OCI-LY3 (cell line): ENCODE measurements at regions not wholly inside any gene's neighbourhood (a gene's known extent, or its start where the extent isn't known, plus 50 kb on each side); places are given as distances from the start of the nearest gene placed in this dataset.

Experiments used
- H2AFZ ChIP-seq: fragments of 200-600, 300-600 bp; shearing (Covaris generic); 2 replicates; pipeline ENCODE4 v1.6.0; 2014; ENCODE audit warnings: antibody characterized with exemption, low read depth, low read length
- H3K27ac ChIP-seq: fragments of 200-600, 300-600 bp; sonication (generic); 2 replicates; pipeline ENCODE4 v1.5.1; 2014; ENCODE audit warnings: mild to moderate bottlenecking, low read length, moderate library complexity, mixed read lengths
- H3K27me3 ChIP-seq: fragments of 200-600, 300-600 bp; sonication (generic); 2 replicates; pipeline ENCODE4 v1.6.1; 2014; ENCODE audit warnings: low read depth, low read length, mixed read lengths
- H3K36me3 ChIP-seq: fragments of 200-600, 300-600 bp; sonication (generic); replicated peaks from 2 replicates; pipeline ENCODE3; 2014; ENCODE audit warnings: low read depth, low read length, mixed read lengths
- H3K4me1 ChIP-seq: fragments of 300-600, 200-600 bp; sonication (generic); 2 replicates; pipeline ENCODE4 v1.6.1; 2014; ENCODE audit warnings: low read length, mixed read lengths
- H3K4me2 ChIP-seq: fragments of 200-600, 300-600 bp; sonication (generic); 2 replicates; pipeline ENCODE4 v1.6.1; 2014; ENCODE audit warnings: low read length, mixed read lengths
- H3K4me3 ChIP-seq: fragments of 300-600, 200-600 bp; sonication (generic); 2 replicates; pipeline ENCODE4 v1.5.1; 2014; ENCODE audit warnings: antibody characterized with exemption, mild to moderate bottlenecking, low read length, moderate library complexity
- H3K79me2 ChIP-seq: fragments of 300-600, 200-600 bp; shearing (Covaris generic); 2 replicates; pipeline ENCODE4 v1.6.1; 2014; ENCODE audit warnings: mild to moderate bottlenecking, low read length, mixed read lengths
- H3K9ac ChIP-seq: fragments of 300-600, 200-600 bp; shearing (Covaris generic); 2 replicates; pipeline ENCODE4 v1.6.0; 2014; ENCODE audit warnings: mild to moderate bottlenecking, low read length, moderate library complexity
- H3K9me3 ChIP-seq: fragments of 200-600, 300-600 bp; shearing (Covaris generic); 2 replicates; pipeline ENCODE4 v1.6.1; 2014; ENCODE audit warnings: low read length, mixed read lengths; ENCODE audit not compliant: insufficient read depth
- H4K20me1 ChIP-seq: fragments of 200-600, 300-600 bp; sonication (generic); 2 replicates; pipeline ENCODE4 v1.6.1; 2016; ENCODE audit warnings: low read length, mixed read lengths; ENCODE audit not compliant: insufficient read depth
- EZH2phosphoT487 ChIP-seq: fragments of 200-600 bp; shearing (Covaris generic); IDR thresholded peaks from 2 replicates; pipeline ENCODE4 v1.6.1; 2018; ENCODE audit warnings: antibody characterized with exemption, mixed run types, low read depth
- TF ChIP-seq, protein P1 (sequence below): fragments of 200-600, 300-600 bp; sonication (generic); IDR thresholded peaks from 2 replicates; pipeline ENCODE4 v1.5.1; 2014; ENCODE audit warnings: antibody characterized with exemption, low read length, low read depth

DNA sequence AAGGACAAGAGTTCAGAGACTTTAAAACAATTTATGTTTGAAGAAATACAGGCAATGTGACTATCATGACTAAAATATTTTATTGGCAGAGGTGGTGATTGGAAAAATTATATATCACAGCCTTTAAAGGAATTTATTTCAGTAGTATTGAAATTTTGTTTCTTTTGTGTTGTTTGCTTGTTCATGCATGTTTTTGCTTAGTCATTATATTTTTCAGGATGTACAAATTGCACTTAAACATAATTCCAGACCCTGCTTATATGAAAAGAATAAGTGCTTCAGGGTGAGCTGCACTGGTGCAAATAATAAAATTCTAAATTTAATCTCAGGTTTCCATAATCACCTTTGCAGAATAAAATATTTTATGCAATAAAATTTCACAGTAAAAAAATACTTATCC lies 283.3 kb downstream of the PPP1R3A start:
- H3K9me3 ChIP-seq, result no peaks in the 10 kb centered on the region
- no peak overlapping the region for H3K4me3 ChIP-seq
- H3K27ac ChIP-seq, result no peak overlapping the region
- H3K9ac ChIP-seq, result no peak overlapping the region
- TF ChIP-seq, protein P1, sequence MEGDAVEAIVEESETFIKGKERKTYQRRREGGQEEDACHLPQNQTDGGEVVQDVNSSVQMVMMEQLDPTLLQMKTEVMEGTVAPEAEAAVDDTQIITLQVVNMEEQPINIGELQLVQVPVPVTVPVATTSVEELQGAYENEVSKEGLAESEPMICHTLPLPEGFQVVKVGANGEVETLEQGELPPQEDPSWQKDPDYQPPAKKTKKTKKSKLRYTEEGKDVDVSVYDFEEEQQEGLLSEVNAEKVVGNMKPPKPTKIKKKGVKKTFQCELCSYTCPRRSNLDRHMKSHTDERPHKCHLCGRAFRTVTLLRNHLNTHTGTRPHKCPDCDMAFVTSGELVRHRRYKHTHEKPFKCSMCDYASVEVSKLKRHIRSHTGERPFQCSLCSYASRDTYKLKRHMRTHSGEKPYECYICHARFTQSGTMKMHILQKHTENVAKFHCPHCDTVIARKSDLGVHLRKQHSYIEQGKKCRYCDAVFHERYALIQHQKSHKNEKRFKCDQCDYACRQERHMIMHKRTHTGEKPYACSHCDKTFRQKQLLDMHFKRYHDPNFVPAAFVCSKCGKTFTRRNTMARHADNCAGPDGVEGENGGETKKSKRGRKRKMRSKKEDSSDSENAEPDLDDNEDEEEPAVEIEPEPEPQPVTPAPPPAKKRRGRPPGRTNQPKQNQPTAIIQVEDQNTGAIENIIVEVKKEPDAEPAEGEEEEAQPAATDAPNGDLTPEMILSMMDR, result no peak
- no peak for TF ChIP-seq EZH2phosphoT487
- no peaks in the 10 kb centered on the region for H4K20me1 ChIP-seq
- H3K4me1 ChIP-seq, result no peaks in the 10 kb centered on the region
- H3K79me2 ChIP-seq, result no peaks in the 10 kb centered on the region
- H3K27me3 ChIP-seq, result no peaks in the 10 kb centered on the region
- H3K4me2 ChIP-seq, result no peak overlapping the region
- no peaks in the 10 kb centered on the region for H3K36me3 ChIP-seq
- H2AFZ ChIP-seq, result no peak overlapping the region

DNA sequence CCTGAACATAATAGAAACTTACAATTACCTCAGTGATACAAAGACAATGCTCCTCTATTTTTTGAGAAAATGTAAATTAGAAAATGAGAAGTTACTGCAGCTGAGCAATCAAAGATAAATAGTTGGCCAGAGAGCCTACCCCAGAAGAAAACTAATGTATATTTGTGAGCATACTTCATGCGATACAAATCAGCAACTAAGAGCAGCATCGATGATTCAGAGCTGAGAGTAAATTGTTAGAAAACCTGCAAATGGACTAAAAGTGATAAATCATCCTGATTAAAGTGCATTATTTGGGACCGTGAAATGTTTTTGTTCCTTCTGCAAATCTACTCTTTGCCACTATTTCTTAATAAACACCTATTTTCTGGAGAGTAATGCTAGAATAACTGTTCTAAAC lies 285.7 kb downstream of the PPP1R3A start:
- Histone ChIP-seq H3K9me3 (no peaks in the 10 kb centered on the region), H3K4me2 (no peak overlapping the region), H3K79me2 (no peaks in the 10 kb centered on the region), H2AFZ (no peak overlapping the region), H3K36me3 (no peaks in the 10 kb centered on the region), H3K27ac (no peak overlapping the region), H4K20me1 (no peaks in the 10 kb centered on the region), H3K4me3 (no peak overlapping the region), H3K27me3 (no peaks in the 10 kb centered on the region), H3K4me1 (no peaks in the 10 kb centered on the region), H3K9ac (no peak overlapping the region)
- TF ChIP-seq, protein P1, result no peak
- no peak for TF ChIP-seq EZH2phosphoT487

DNA sequence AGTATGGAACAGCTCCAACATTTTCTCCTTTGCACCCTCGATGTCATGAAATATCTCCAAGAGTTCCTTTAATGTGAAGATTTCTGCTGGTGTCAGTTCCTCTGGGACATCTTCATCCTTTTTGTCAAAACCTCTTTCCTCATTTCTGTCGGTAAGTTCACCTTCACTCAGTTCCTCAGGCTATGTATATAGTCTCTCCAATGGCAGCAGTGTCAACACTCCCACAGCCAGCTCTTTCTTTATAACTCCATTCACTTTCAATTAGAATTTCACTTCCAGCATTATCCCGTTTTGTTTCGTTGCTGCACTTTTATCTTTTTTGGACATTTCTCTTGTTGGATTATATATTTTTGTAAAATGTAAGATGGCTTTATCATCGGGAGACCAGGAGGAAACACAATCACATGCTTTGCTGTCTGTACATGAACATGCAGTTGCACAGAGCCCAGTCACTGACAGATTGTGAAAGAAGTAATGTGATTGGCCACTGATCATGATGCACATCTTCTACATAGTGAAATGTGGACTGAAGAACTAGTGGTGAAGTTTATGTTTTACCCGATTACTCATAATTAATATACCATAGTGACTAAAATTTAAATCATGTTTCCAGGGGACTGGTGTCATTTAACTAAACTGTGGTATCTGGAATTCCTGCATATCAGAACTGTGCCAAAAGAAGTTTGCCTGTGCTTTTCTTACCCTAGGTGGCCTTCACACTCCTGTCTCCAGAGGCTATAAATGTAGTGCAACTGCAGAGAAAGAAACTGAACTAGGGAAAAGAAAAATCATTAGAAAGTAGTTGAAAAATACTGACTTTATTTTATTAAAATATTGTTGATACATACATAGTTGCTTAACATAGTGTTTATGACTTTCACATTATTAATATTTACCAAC lies 289.6 kb downstream of the PPP1R3A start:
- H2AFZ ChIP-seq, result peak overlapping the region; percentile 71
- peak overlapping the region; percentile 49 for H3K4me2 ChIP-seq
- no peaks in the 10 kb centered on the region for H4K20me1 ChIP-seq
- H3K27me3 ChIP-seq, result no peaks in the 10 kb centered on the region
- no peak overlapping the region for H3K9ac ChIP-seq
- TF ChIP-seq EZH2phosphoT487, result no peak
- TF ChIP-seq, protein P1, result no peak
- no peaks in the 10 kb centered on the region for H3K4me1 ChIP-seq
- peak overlapping the region; percentile 59 for H3K4me3 ChIP-seq
- no peaks in the 10 kb centered on the region for H3K36me3 ChIP-seq
- H3K9me3 ChIP-seq, result no peaks in the 10 kb centered on the region
- H3K79me2 ChIP-seq, result no peaks in the 10 kb centered on the region
- H3K27ac ChIP-seq, result no peak overlapping the region

DNA sequence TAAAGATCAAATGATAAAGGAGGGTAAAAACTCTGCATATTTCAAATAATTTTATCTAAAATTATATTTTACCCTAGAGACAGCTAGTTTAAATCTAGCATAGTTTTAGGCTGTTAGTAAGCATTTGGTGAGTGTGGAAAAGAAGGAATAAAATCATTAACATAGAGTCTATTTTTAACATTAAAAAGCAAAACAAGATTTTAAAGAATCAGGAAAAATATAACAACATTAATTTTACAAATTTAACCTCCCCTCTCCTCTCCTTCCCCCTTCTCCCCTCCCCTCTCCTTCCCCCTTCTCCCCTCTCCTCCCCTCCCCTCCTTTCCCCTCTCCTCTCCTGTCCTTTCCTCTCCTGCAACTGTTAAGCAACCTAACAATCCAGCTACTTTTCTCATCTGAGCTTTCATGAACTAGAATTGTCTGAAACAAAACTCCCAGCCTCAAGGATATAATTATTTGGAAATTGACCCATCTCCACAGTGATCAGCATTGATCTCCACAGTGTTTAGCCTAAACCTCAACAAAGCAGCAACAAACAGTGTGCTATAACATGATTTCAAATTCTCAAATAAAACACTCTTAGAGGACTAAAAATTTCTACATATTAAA lies 293.2 kb downstream of the PPP1R3A start:
- no peak overlapping the region for H3K27ac ChIP-seq
- no peak overlapping the region for H3K4me3 ChIP-seq
- H2AFZ ChIP-seq, result no peak overlapping the region
- H3K9ac ChIP-seq, result no peak overlapping the region
- no peaks in the 10 kb centered on the region for H3K36me3 ChIP-seq
- H4K20me1 ChIP-seq, result no peaks in the 10 kb centered on the region
- TF ChIP-seq, protein P1, result no peak
- no peak overlapping the region for H3K4me2 ChIP-seq
- no peaks in the 10 kb centered on the region for H3K9me3 ChIP-seq
- no peaks in the 10 kb centered on the region for H3K79me2 ChIP-seq
- no peaks in the 10 kb centered on the region for H3K27me3 ChIP-seq
- no peaks in the 10 kb centered on the region for H3K4me1 ChIP-seq
